Activated CD8-positive, alpha-beta memory T cell treated with anti-CD3 and anti-CD28 coated beads for 48 hours (primary cell): ENCODE measurements at regions not wholly inside any gene's neighbourhood (a gene's known extent, or its start where the extent isn't known, plus 50 kb on each side); places are given as distances from the start of the nearest gene placed in this dataset.

Source experiments
- DNase-seq, 3 experiments: peaks; one replicate each; pipeline ENCODE4 v3.0.0-alpha.2; 2020; ENCODE audit warnings: low read depth in 2 of 3, low spot score in 2 of 3

DNA sequence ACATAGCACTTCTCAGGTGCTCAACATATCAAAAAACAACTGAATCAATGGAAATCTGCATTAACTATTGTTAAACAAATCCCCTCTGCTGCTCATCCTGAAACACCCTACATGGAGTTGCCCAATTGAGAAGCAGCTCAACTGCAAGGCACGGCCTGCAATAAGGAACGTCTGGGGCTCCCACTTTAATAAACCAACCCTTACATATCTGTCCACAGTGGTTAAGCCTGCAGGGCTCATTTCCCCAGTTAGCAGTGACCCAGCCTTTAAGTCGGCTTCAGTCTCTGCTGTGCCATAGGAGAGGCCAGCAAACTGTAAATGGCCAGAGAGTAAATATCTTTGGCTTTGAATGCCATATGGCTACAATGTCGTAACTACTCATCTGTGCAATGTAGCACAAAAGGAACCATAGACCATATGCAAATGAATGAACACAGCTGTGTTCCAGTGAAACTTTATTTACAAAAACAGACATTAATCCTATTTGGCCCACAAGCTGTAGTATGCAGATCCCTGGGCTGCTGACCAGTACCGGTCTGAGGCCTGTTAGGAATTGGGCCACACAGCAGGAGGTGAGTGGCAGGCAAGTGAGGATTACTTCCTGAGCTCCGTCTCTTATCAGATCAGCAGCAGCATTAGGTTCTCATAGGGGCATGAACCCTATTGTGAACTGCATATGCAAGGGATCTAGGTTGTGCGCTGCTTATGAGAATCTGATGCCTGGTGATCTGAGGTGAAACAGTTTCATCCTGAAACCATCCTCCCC lies 522.7 kb upstream of the CDH4 start:
- DNase-seq = no peak

DNA sequence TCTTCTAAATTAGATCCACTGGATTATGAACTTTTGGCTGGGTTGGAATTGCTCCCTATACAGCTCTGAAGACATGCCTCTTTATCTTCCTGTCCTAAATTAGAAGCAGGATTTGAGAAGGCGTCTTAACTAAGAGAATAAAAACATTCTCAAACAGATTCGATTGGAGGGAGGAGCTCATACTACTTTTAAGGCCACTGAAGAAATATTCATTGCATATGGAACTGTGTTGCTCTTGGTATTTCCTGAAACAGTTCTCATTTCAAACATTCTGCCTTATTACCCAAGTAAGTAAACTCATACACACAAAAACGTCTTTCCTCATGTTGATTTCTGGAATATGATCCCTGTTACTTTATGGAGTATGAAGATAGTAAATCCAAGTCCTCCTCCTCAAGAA lies 519.7 kb upstream of the CDH4 start:
- DNase-seq = no peak

DNA sequence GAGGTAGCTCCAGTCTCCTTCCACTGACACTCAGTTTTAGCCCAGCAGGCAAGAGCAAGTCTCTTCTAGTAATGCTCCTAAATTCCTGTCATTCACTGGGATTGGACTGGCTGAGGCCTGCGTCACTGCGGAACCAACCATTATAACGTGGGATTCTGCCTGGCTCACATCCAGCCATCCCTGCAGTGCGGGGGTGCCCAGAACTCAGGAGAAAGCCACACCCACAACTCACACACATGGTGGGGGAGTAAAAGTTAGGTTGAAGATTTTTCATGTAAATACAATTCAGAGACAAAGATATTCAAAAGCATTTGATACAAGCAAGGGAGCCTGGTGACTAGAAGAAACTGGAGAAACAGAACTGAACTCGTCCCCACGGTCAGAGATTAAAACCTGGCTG lies 504.0 kb upstream of the CDH4 start:
- no peak for DNase-seq

GRCh38 chr20:60749804-60750602 lies 502.1 kb upstream of the CDH4 start:
- DNase-seq = no peak

DNA sequence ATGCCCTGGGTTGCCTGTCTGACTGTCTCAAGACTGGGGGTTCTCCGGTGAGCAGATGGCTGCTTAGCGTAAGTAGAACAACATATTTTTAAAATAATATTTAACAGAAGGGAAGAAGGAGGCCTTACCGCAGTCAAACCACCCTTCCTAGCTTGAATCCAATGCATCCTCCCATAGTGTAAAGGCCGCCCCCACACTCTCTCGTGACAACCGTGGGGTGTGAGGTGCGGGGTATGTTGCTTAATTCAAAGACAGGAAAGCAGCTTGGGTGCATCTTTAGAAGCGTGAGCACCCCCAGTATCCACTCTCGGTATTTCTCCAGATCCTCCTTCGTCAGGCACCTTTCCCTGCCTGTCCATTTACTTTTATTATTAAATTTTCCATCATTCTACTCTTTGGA lies 501.2 kb upstream of the CDH4 start:
- no peak for DNase-seq

- no peak for DNase-seq
Observed at GRCh38 chr20:60751826-60752225, 500.2 kb upstream of the CDH4 start.

GRCh38 chr20:60752741-60753420 lies 499.2 kb upstream of the CDH4 start:
- DNase-seq = no peak

GRCh38 chr20:60754856-60755255 lies 497.2 kb upstream of the CDH4 start:
- DNase-seq = no peak

DNA sequence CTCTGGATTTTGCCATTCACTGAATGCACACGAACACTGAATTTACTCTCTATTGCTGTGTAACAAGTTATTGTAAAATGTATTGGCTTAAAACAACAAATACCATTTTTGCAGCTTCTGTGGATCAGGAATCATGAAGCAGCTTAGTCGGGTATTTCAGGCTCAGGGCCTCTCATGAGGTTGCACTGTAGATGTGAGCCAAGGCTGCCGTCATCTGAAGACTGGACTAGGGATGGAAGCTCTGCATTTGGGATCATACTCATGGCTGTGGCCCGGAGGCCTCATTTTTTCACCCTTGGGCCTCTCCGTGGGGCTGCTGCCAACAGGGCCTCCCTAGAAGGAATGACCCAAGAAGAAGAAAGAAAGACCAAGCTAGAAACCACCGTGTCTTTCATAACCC lies 492.4 kb upstream of the CDH4 start:
- no peak for DNase-seq

GRCh38 chr20:60760256-60761000 lies 491.6 kb upstream of the CDH4 start:
- DNase-seq = no peak

GRCh38 chr20:60761056-60761455 lies 491.0 kb upstream of the CDH4 start:
- DNase-seq = no peak

- no peak for DNase-seq
Observed at GRCh38 chr20:60762386-60762785, 489.7 kb upstream of the CDH4 start.

DNA sequence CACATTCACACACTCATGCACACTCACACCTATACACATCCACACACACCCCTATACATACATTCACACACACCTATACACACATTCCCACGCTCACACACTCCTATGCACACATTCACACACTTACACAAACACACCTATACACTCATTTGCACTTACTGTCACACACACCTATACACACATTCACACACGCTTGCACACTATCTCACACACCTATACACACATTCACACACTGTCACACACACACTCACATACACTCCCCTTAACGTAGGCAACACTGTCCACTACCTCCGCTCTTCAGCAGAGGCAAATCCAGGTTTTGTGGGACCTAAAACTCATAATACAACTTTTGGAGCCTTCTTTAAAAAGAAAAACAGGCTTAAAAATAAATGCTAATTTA lies 487.7 kb upstream of the CDH4 start:
- DNase-seq = no peak

DNA sequence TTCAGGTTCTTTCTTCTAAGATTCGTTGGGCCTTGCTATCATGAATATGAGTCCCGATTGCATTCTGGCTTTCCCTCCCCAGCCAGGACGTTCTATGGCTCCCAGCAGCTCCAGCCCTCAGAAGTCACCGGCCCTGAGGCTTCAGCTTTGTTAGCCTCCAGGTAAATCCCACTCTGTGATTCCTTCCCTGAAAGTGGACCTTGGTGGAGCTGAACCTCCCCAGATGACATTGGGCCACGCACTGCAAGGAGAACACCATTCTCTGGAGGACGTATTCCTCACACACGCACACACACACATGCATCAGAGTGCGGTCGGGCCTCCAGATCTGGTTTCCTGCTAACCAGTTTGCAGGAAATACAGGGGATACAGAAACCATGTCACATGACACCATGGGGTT lies 487.3 kb upstream of the CDH4 start:
- no peak for DNase-seq

DNA sequence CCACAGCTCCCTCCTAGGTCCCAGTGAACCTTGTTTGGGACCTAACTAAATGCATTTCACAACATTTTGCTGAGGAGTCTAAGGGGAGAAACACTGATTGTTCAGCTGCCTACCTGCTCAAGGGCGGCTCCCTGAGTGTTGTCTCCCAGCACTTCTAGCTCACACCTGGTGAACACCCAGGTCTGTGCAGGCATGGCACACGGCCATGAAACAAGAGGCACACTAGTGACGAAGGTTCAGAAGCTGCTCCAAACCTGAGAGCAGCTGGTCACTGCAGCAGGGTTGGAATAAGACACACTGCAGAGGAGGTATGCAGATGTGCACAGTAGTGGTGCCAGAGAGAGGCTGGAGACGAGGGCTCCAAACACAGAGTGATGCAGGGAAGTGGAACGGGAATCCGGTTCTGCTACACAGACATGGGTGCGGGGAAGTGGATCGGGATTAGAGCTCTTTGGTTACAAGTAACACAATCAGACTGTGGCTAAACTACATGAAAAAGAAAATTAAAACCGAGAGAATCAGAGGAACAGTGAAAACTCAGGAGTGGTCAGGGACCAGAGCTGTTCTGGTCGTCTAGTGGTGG lies 486.1 kb upstream of the CDH4 start:
- no peak for DNase-seq

DNA sequence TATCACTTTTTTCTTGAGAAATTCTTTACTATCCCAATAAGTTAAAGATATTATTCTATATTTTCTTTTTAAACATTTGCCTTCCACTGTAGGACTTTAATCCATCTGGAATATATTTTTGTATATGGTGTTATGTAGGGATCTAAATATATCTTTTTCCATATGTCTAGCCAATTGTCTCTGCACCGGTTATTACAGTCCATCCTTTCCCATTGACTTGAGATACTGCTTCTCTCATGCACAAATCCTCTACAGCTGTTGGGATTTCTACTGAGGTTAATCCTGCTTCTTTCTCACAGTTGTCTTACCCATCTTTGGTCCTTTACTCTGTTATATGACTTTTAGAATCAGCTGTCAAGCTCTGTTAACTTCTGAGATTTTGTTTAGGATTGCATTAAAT lies 483.8 kb upstream of the CDH4 start:
- DNase-seq = no peak

- no peak for DNase-seq
Observed at GRCh38 chr20:60780388-60781025, 471.6 kb upstream of the CDH4 start.

DNA sequence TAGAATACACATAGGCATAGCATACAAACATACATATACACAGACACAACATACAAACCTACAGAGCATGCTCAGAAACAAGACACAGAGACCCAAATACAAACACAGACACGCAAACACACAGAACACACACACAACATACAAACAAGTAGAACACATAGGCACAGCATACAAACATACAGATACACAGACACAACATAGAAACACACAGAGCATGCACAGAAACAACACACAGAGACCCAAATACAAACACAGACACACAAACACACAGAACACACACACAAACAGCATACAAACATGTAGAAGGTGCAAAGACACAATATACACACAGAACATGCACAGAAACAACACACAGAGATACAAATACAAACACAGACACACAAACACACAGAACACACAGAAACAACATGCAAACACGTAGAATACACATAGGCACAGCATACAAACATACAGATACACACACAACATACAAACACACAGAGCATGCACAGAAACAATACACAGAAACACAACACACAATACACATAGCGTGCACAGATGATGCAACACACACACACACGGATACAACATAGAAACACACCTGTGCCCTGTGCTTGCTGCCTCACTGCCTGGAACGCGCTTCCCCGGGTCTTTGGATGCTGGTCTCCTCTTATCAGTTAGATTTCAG lies 469.0 kb upstream of the CDH4 start:
- DNase-seq = no peak

GRCh38 chr20:60785301-60785700 lies 466.8 kb upstream of the CDH4 start:
- no peak for DNase-seq

- no peak for DNase-seq
Observed at GRCh38 chr20:60785785-60786184, 466.3 kb upstream of the CDH4 start.
